HK-2 (cell line): ENCODE measurements at regions not wholly inside any gene's neighbourhood (a gene's known extent, or its start where the extent isn't known, plus 50 kb on each side); places are given as distances from the start of the nearest gene placed in this dataset.

ENCODE experiments used
- DNase-seq: peaks from one replicate; pipeline ENCODE4 v3.0.0-alpha.2; 2018; ENCODE audit not compliant: unreplicated experiment

DNA sequence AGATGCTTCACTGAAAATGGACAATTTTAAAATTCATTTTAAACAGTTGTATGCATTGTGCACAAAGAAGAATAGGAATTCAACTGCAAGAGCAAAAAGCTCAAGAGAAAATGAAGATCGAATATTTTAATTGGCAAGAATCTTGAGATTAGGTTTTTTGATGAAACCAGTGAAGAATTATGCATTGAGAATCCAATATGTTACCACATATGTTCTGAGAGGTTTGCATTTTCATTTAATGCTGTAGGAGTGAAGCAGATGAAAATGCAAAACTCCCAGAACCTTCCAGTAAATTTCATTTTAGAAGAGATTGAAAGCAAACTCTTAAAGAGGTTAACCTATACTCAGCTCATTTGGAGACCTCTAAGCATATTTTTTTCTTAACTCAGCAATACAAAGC is 298.0 kb downstream of the OLFM3 start:
- DNase-seq: no peak

DNA sequence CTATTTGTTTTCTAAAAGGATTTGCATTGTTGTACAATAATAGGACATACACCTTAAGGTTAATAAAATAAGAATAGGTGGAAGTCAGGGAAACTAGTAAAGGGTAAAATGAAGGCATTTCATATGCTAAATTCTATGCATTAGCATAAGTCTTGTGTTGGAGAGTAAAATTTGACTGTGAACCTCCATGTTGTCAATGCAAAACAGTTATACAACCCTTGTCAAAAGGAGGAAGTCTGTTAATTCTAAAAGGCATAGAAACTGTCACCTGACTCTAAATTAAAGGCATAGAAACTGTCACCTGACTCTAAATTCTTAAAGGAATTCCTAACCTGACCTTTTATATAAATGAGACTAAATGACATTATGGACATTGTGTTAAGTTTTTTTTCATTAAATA is 291.8 kb downstream of the OLFM3 start:
- DNase-seq: no peak

DNA sequence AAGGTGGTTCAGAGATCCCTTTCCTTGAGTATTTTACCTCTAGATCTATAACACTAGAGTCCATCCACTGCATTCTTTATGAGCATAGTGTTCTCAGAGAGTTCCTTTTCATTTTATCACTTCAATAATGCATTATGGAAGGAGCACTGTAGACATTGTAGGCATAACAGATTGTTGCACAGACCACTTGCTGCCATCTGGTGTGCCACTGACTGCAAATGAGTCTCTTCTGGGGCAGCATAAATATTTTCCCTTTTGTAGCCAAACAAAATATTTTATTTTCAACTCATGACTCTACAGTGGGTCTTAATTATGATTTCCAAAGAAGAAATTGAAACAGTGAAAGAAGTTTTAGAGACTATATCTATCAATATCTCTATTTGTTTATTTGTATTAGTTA is 290.4 kb downstream of the OLFM3 start:
- DNase-seq: no peak

DNA sequence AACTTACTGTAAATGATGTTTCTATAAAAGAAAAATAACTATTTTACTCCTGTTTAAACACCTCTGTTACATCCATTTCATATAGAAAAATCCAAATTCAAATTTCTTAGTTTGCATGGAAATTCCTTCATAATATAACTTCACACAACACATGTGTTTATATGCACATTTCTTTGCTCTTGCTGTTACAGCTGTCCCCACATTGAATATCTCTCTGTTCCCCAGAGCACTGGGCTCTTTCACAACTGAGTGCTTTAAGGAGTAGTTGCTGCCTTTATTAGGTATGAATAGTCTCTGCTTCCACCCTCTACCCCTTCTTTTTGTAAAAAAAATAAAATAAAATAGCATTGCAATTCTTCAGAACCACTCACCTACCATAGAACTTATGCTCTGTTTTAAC is 287.0 kb downstream of the OLFM3 start:
- DNase-seq: no peak

DNA sequence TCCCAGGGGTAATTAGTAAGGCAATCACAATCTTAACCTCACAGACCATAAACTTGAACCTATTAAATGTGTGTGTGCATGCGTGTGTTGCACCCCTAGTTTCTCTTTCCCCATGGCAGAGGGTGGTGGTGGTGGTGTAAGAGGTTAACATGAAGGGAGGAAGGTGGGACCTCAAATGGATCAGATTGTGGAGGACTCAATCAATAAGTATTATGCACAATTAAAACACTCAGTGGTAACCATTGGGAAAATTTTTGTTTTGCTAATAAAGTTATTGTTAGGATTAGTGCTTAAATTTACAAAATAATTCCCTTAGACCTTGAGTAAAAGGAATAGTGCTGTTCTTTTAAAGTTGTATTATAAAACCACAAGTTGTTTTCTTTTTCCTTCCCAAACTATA is 283.0 kb downstream of the OLFM3 start:
- no peak for DNase-seq

DNA sequence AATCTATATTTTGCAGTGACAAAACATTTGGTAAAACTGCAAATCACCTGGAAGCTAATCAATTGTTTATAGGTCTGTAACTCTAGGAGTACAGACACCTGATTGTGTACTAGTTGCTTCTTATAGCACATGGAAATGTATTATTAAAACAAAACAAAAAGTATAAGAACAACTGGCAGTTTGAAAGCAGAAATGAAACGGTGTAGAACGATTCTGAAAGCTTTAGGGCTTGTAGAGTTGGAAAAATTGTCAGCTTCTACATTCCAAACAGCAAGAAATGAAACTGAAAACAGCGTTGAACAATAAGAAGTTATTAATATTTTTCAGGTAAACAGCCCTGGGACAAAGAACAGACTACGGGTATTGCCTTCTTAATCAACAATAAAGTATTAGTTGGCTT is 273.3 kb downstream of the OLFM3 start:
- DNase-seq: no peak

DNA sequence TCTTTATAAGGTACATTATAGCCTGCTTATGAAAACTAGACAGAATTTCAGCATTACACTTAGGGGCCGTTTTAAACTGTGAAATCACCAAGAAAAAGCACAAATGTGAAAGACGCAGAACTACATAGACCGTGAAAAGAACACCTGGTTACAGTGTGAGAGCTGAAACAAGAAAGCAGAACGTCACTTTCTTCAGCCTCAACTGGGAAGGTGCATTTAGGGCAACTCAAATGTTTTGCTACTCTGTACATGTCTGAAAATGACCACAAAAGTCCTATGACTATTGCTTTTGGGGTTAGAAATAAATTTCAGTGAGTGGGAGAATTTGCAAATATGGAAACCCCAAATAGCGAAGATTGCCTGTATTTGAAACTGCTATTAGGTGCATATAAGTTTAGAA is 268.7 kb downstream of the OLFM3 start:
- DNase-seq: no peak

DNA sequence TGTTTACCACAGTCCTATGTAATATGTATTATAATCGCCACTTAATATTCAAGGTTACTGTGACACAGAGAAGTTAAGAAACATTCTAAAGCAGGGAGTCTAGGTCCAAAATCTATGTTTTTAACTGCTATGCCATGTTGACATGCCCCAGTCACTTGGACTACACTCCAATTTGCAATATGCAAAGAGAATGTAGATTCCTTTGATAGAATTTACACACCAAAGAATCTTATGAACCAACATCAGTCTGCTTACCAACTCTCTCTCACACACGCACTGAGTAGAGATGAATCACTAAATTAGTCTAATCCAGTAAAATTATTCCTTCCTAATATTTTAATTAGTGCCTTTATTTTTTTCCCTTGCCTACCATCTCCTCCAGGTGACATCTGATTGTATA is 266.2 kb downstream of the OLFM3 start:
- DNase-seq: no peak

DNA sequence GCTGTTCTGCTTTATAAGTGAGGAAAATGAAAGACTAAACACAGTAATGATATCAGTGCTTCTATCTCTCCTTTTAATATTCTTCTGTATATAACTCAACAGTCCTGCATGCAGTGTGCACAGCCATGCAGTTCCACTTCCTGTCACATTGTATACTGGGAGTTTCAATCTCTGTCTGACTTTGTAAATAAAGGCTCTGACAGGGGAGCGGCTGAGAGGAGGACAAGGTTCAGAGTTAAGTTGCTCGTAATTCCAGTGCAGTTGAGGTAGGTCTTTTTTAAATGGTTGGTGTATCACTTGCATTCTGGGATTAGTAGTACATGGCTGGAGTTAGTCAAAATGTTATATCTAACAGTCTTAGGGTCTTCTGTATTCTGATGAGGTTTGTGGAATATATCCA is 264.5 kb downstream of the OLFM3 start:
- no peak for DNase-seq

DNA sequence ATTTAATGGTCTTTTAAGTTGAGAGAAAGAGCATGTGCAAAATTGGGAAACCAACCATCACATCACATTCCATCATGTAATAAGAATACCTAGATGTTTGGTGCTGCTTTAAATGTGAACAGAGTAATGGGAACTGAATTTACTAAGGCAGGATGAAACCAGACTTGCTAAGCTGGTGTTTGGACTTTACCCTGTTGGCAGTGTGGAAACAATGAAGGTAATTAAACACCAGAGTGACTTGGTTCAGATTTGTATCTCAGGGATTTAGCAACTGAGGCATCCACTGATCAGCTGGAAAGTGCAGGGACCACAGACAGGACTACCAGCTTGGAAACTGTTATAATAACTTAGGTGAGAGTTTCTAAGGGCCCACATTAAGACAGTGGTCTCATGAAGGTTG is 263.4 kb downstream of the OLFM3 start:
- no peak for DNase-seq

DNA sequence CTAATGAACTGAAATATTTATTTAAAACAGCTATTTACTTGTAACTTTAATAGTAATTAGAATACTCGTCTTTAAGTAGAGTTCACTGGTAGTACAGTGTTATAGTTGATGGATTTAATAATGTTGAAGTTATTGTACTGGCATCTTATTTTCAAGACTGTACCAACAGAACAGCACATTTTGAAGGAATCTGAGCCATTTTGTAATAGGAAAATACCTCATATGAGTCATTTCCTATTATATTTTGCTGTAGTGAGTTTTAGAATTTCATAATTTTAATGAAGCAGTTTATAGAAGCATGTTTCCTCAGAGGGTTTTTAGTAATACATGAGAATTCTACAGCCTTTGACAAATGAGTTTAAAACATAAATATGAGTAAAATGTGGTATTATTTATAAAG is 258.3 kb downstream of the OLFM3 start:
- no peak for DNase-seq

DNA sequence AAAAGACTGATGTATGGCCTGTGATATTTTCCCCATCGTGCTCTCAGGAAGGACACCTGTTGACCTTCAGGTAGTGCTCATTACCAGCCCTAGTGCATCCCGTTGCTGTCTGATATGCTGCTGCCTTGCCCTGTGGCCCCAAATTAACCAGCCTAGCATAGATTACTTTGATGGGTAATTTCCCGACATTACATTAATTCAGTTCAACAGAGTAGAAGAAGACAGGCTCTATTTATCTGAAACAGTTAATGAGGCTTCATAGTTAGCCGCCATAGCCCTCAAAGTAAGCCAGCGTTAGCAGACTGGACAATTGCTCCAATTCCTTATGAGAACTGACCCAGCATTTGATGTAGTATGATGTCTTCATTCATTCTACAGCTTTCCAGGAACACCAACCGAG is 257.6 kb downstream of the OLFM3 start:
- no peak for DNase-seq

DNA sequence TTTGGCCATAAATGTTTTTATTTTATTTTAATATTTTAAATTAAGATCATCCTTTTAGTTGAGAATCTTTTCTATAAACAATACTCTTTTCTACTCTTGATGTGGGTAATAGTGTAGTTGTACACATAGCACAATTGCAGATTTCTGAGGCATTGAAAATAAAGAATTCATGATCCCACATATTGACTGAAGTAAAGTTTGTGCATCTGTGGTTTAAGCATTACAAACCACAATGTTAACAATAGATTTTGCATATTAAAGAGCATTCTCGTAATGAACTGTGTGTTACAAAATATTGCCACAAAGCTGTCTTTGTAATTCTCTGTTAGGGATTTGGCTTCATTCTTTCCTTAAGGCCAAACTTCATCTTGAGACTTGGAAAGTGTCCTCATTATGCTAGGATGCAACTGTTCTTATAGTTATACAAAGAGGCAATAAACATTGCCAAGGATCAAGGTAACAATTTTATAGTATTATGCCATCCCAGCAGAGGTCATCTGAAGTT is 256.8 kb downstream of the OLFM3 start:
- DNase-seq: no peak

DNA sequence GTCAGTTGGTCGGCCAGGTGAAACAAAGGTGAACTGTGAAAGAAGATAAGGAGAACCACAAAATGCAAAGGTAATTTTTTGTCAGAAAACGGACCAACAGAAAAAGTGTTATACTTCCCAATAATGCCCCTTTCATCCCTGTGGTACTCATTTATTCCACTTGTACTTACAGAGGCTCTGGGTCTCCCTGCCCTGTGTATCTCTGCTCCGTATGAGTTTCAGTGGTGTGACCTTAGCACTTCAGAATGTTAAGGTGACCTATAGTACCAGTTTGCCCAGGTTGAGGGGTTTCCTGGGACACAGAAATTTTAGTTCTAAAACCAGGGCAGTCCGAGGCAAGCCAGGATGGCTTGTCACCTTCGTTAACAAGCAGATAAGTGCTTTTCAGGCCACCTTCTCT is 254.8 kb downstream of the OLFM3 start:
- DNase-seq: no peak

DNA sequence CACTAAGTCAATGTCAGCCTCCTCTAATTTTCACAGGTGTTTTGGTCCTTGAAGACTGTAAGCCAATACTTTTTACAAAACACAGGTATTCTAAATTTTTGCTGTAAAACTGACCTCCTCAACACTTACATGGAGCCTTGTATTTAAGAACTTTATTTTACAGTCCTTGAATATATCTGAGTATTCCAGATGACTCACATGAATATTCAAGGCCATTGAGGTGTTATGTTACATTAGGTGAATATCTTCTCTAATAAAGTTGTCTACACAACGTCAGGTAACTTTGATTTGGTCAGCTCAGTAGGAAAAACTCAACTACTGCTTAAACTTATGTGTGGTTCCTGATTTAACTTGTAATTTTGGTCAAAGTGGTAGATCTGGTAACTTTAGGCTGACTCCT is 254.2 kb downstream of the OLFM3 start:
- DNase-seq: no peak

DNA sequence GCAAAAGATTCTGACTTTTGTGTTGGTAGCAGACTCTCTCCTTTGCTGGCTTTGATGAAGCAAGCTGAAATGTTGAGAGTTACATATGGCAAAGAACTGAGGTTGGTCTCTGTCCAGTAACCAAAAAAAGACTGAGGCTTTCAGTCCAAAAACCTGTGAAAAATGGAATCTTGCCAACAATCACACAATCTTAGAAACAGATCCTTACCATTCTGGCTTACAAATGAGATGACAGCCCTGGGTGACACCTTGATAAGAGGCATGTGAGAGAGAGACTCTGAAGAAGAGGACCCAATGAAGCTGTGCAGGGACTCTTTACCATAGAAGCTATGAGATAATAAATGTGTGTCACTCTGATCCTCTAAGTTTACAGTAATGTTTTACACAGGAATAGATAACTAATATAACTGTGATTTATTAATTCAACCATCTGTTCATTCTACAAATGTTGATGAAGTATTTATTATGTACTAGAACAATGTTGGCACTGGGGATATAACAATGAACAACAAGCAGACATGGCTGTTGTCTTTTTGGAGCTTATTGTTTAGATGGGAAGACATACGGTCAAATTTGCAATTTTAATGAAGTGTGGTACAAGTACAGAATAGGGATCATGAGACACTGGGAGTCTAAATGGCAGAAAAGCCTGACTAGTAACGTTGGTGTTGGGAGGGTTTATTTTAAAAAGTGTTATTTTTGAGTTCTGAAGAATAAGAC is 251.0 kb downstream of the OLFM3 start:
- DNase-seq: no peak

DNA sequence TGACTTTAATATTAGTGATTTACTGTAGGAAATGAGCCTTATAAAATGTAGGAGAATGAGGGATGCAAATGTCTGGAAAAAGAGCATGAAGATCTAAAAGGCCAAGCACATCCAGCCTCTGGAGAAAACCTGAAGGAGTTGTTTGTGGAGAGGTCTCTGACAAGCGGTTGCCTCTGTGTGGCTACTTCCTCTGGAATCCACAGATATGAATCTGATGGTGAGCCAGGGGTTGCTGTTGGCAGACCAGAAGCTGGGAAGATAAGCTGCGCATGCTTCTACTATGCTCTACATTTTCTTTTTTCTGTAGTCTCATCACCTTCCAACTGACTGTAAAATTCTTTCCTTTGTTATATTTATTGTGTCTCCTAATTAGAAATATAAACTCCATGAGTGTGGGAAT is 248.6 kb downstream of the OLFM3 start:
- no peak for DNase-seq
